HL-60 (cell line): ENCODE measurements at regions not wholly inside any gene's neighbourhood (a gene's known extent, or its start where the extent isn't known, plus 50 kb on each side); places are given as distances from the start of the nearest gene placed in this dataset.

ENCODE experiments used
- DNase-seq, 2 experiments: peaks; one replicate each; pipeline ENCODE4 v3.0.0-alpha.2; 2010 to 2020; ENCODE audit warnings: low read depth in 1 of 2, low spot score in 1 of 2
- H3K27ac ChIP-seq: fragments of 250-450 bp; sonication (Bioruptor Pico); replicated peaks from 2 replicates; pipeline ENCODE4 v1.5.1; 2020; ENCODE audit warnings: mild to moderate bottlenecking, moderate library complexity
- H3K27me3 ChIP-seq: fragments of 250-450 bp; sonication (Bioruptor Pico); 2 replicates; pipeline ENCODE4 v1.5.1; 2021; ENCODE audit warnings: mild to moderate bottlenecking, moderate library complexity; ENCODE audit not compliant: insufficient read depth, poor library complexity, severe bottlenecking
- H3K4me3 ChIP-seq: replicated peaks from 2 replicates; pipeline ENCODE4 v1.5.1; 2011; ENCODE audit warnings: mild to moderate bottlenecking, control low read depth, low read length; ENCODE audit not compliant: insufficient read depth
- GABPA ChIP-seq: IDR thresholded peaks from 2 replicates; pipeline ENCODE4 v1.6.1; 2012; ENCODE audit warnings: low read depth
- POLR2AphosphoS5 ChIP-seq: IDR thresholded peaks from 2 replicates; pipeline ENCODE4 v1.6.1; 2012; ENCODE audit warnings: low read depth
- SPI1 ChIP-seq: IDR thresholded peaks from 2 replicates; pipeline ENCODE4 v1.6.1; 2012; ENCODE audit warnings: low read depth, mild to moderate bottlenecking, borderline replicate concordance
- TF ChIP-seq, protein P1 (sequence below): IDR thresholded peaks from one replicate; pipeline ENCODE4 v1.5.1; 2011; ENCODE audit warnings: low read length, control low read depth, inconsistent platforms; ENCODE audit not compliant: insufficient read depth
- TF ChIP-seq, protein P2 (sequence below): IDR thresholded peaks from 2 replicates; pipeline ENCODE4 v1.6.1; 2012; ENCODE audit warnings: low read depth; ENCODE audit not compliant: insufficient replicate concordance

- DNase-seq = no peak
- H3K27me3 ChIP-seq = no peaks in the 10 kb centered on the region
- no peak for TF ChIP-seq GABPA
- TF ChIP-seq, protein P1, sequence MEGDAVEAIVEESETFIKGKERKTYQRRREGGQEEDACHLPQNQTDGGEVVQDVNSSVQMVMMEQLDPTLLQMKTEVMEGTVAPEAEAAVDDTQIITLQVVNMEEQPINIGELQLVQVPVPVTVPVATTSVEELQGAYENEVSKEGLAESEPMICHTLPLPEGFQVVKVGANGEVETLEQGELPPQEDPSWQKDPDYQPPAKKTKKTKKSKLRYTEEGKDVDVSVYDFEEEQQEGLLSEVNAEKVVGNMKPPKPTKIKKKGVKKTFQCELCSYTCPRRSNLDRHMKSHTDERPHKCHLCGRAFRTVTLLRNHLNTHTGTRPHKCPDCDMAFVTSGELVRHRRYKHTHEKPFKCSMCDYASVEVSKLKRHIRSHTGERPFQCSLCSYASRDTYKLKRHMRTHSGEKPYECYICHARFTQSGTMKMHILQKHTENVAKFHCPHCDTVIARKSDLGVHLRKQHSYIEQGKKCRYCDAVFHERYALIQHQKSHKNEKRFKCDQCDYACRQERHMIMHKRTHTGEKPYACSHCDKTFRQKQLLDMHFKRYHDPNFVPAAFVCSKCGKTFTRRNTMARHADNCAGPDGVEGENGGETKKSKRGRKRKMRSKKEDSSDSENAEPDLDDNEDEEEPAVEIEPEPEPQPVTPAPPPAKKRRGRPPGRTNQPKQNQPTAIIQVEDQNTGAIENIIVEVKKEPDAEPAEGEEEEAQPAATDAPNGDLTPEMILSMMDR = no peak
- H3K27ac ChIP-seq = no peak overlapping the region
- H3K4me3 ChIP-seq = no peak overlapping the region
Measured at GRCh38 chr16:17930280-17930679, 406.3 kb downstream of the NPIPA8 start.

- DNase-seq = no peak
- no peak for TF ChIP-seq POLR2AphosphoS5
- H3K4me3 ChIP-seq = no peak overlapping the region
Measured at GRCh38 chr16:17926866-17927399, 409.6 kb downstream of the NPIPA8 start.

GRCh38 chr16:17926461-17926860 lies 410.1 kb downstream of the NPIPA8 start:
- no peak for DNase-seq

More at GRCh38 chr16:17926866-17927399, 409.6 kb downstream of the NPIPA8 start:
- no peaks in the 10 kb centered on the region for H3K27me3 ChIP-seq
- H3K27ac ChIP-seq = no peak overlapping the region

DNA sequence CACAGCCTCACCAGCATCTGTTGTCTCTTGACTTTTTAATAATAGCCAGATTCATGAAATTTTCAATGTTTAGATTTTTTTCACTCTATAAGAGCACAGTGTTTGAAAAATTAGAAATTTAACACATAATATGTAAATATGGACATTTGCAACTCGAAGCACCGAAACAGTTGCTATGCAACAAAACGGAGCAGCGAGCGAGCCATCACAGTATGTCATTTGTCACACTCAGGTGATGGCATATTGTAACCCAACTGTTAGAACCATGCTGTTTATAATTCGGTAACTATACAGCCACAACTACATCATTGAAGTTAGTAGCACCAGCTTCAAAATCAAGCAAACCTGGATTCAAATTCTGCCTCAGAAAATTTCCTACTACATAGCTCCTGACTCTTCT lies 410.8 kb downstream of the NPIPA8 start:
- no peak overlapping the region for H3K27ac ChIP-seq
- H3K27me3 ChIP-seq = no peaks in the 10 kb centered on the region
- TF ChIP-seq POLR2AphosphoS5 = no peak
- no peak for TF ChIP-seq SPI1
- TF ChIP-seq, protein P1 = no peak
- TF ChIP-seq GABPA = no peak
- TF ChIP-seq, protein P2, sequence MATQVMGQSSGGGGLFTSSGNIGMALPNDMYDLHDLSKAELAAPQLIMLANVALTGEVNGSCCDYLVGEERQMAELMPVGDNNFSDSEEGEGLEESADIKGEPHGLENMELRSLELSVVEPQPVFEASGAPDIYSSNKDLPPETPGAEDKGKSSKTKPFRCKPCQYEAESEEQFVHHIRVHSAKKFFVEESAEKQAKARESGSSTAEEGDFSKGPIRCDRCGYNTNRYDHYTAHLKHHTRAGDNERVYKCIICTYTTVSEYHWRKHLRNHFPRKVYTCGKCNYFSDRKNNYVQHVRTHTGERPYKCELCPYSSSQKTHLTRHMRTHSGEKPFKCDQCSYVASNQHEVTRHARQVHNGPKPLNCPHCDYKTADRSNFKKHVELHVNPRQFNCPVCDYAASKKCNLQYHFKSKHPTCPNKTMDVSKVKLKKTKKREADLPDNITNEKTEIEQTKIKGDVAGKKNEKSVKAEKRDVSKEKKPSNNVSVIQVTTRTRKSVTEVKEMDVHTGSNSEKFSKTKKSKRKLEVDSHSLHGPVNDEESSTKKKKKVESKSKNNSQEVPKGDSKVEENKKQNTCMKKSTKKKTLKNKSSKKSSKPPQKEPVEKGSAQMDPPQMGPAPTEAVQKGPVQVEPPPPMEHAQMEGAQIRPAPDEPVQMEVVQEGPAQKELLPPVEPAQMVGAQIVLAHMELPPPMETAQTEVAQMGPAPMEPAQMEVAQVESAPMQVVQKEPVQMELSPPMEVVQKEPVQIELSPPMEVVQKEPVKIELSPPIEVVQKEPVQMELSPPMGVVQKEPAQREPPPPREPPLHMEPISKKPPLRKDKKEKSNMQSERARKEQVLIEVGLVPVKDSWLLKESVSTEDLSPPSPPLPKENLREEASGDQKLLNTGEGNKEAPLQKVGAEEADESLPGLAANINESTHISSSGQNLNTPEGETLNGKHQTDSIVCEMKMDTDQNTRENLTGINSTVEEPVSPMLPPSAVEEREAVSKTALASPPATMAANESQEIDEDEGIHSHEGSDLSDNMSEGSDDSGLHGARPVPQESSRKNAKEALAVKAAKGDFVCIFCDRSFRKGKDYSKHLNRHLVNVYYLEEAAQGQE = no peak
- no peak overlapping the region for H3K4me3 ChIP-seq
- no peak for DNase-seq

More at GRCh38 chr16:17926461-17926860, 410.1 kb downstream of the NPIPA8 start:
- H3K4me3 ChIP-seq = no peak overlapping the region
- H3K27me3 ChIP-seq = no peaks in the 10 kb centered on the region
- TF ChIP-seq GABPA = no peak
- TF ChIP-seq POLR2AphosphoS5 = no peak
- TF ChIP-seq, protein P1 = no peak
- TF ChIP-seq, protein P2 = no peak
- no peak for TF ChIP-seq SPI1
- no peak overlapping the region for H3K27ac ChIP-seq
